ENCODE measurements at regions not wholly inside any gene's neighbourhood (a gene's known extent, or its start where the extent isn't known, plus 50 kb on each side); places are given as distances from the start of the nearest gene placed in this dataset.
"Not testable (repeated sequence)": the region's sequence is repeated elsewhere in the genome, so short reads cannot be mapped to it uniquely, and the experiment has no call there.

GRCh38 chr13:99078017-99078771 lies 100.3 kb upstream of the DOCK9 start:
- no peak for DNase-seq

GRCh38 chr13:99080131-99080530 lies 102.3 kb upstream of the DOCK9 start:
- DNase-seq: no peak

GRCh38 chr13:99083981-99084380 lies 106.1 kb upstream of the DOCK9 start:
- no peak for DNase-seq

GRCh38 chr13:99085139-99085807 lies 107.4 kb upstream of the DOCK9 start:
- no peak for DNase-seq

- no peak for DNase-seq
Measured at GRCh38 chr13:99085808-99086266, 108.0 kb upstream of the DOCK9 start.

GRCh38 chr13:99086267-99087097 lies 108.6 kb upstream of the DOCK9 start:
- peak; percentile 75 for DNase-seq

- DNase-seq: peak; percentile 91
Measured at GRCh38 chr13:99087098-99087953, 109.5 kb upstream of the DOCK9 start.

- DNase-seq: no peak
Measured at GRCh38 chr13:99087954-99088491, 110.2 kb upstream of the DOCK9 start.

GRCh38 chr13:99093997-99094396 lies 106.7 kb upstream of the UBAC2 start:
- DNase-seq: no peak

GRCh38 chr13:99101831-99102230 lies 98.8 kb upstream of the UBAC2 start:
- DNase-seq: not testable (repeated sequence)

GRCh38 chr13:99103536-99103935 lies 97.1 kb upstream of the UBAC2 start:
- DNase-seq: no peak

- DNase-seq: no peak
Measured at GRCh38 chr13:99104396-99104795, 96.3 kb upstream of the UBAC2 start.

GRCh38 chr13:99105160-99105559 lies 95.5 kb upstream of the UBAC2 start:
- DNase-seq: no peak

- no peak for DNase-seq
Measured at GRCh38 chr13:99113351-99113750, 87.3 kb upstream of the UBAC2 start.

GRCh38 chr13:99118179-99118578 lies 82.5 kb upstream of the UBAC2 start:
- no peak for DNase-seq

- no peak for DNase-seq
Measured at GRCh38 chr13:99119656-99120055, 81.0 kb upstream of the UBAC2 start.

- no peak for DNase-seq
Measured at GRCh38 chr13:99120751-99121150, 79.9 kb upstream of the UBAC2 start.

- no peak for DNase-seq
Measured at GRCh38 chr13:99122171-99122570, 78.5 kb upstream of the UBAC2 start.

- no peak for DNase-seq
Measured at GRCh38 chr13:99123101-99124045, 77.3 kb upstream of the UBAC2 start.

- no peak for DNase-seq
Measured at GRCh38 chr13:99124046-99124400, 76.6 kb upstream of the UBAC2 start.

- DNase-seq: no peak
Measured at GRCh38 chr13:99124794-99125316, 75.8 kb upstream of the UBAC2 start.

Measured in CD4-positive, alpha-beta T cell treated with Interferon gamma for 1 hour (primary cell).